Keratinocyte (primary cell): ENCODE measurements at regions not wholly inside any gene's neighbourhood (a gene's known extent, or its start where the extent isn't known, plus 50 kb on each side); places are given as distances from the start of the nearest gene placed in this dataset.

Source experiments
- CTCF ChIP-seq, 3 experiments: IDR thresholded peaks in 1 of 3; conservative IDR thresholded peaks in 1 of 3; optimal IDR thresholded peaks in 1 of 3; 2 replicates in 2 of 3; 3 replicates in 1 of 3; pipeline versions ENCODE3 to v1.5.1; 2011; ENCODE audit warnings: low read length in 3 of 3, mild to moderate bottlenecking in 3 of 3, moderate library complexity in 2 of 3, control low read depth in 1 of 3, inconsistent platforms in 1 of 3; ENCODE audit not compliant: insufficient read depth in 2 of 3; ENCODE audit errors: extremely low read depth in 1 of 3
- EZH2 ChIP-seq: IDR thresholded peaks from one replicate; pipeline ENCODE4 v1.6.1; 2012; ENCODE audit warnings: inconsistent platforms, mild to moderate bottlenecking, low read length, moderate library complexity

DNA sequence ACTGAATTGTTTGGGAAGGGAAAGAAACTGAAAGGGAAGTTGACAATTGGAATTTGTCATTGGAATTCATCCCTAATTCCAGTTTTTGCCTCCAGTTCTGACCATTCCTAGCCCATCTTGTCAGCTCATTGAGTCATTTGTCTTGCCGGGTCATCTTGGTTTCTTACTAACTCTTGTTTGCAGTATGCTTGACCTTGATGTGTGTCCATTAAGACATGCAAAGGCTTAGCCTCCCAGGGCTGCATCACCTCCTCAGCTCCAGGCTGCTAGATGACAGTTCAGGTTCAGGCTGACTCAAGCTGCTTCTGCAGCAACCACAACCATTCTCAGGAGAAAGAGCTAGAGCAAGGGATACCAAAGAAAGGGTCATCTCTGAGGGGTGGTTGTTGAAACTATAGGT, 151.3 kb upstream of the PTGFR start:
- TF ChIP-seq CTCF (optimal IDR thresholded peaks at IDR 0.05 in 1 of 3, IDR thresholded peaks at IDR 0.05 in 1 of 3, conservative IDR thresholded peaks at IDR 0.05 in 1 of 3; ENCODE audit: extremely low read depth in 1 of 3, insufficient read depth in 2 of 3, low read length in 3 of 3) (no peak), EZH2 (no peak)
